H1 (cell line): ENCODE measurements at regions not wholly inside any gene's neighbourhood (a gene's known extent, or its start where the extent isn't known, plus 50 kb on each side); places are given as distances from the start of the nearest gene placed in this dataset.
"Not testable (repeated sequence)": the region's sequence is repeated elsewhere in the genome, so short reads cannot be mapped to it uniquely, and the experiment has no call there.

ENCODE experiments used
- CTCF ChIA-PET: fragments of 300-600 bp; sonication (Branson Sonifier 250); formaldehyde crosslinking; loops from one replicate; lab custom pipeline; 2021; ENCODE audit not compliant: partially characterized antibody; lab: Charles Lee
- POLR2A ChIA-PET: fragments of 300-600 bp; sonication (Branson Sonifier 250); formaldehyde crosslinking; loops from one replicate; lab custom pipeline; 2021; ENCODE audit warnings: inconsistent platforms; ENCODE audit not compliant: partially characterized antibody; lab: Charles Lee
- DNase-seq, 2 experiments: peaks; one replicate each; pipeline versions ENCODE4 v3.0.0 to v3.0.0-alpha.2; 2010 to 2022; ENCODE audit warnings: low spot score in 2 of 2, low read depth in 1 of 2, mixed read lengths in 1 of 2
- FAIRE-seq: peaks from 2 replicates; lab custom pipeline; 2011; peaks lifted over from hg19 to GRCh38; lab: Jason Lieb, UNC
- H2AFZ ChIP-seq: 2 replicates; pipeline ENCODE4 v1.8.1; 2012; ENCODE audit warnings: low read length, inconsistent platforms
- H2AK5ac ChIP-seq: 2 replicates; pipeline ENCODE4 v1.6.1; 2013; ENCODE audit warnings: low read depth, low read length
- H2BK120ac ChIP-seq: replicated peaks from 2 replicates; pipeline ENCODE3; 2013; ENCODE audit warnings: low read depth, low read length, inconsistent platforms
- H2BK12ac ChIP-seq: 2 replicates; pipeline ENCODE4 v1.6.1; 2013; ENCODE audit warnings: low read depth, low read length
- H2BK15ac ChIP-seq: 2 replicates; pipeline ENCODE4 v1.6.1; 2013; ENCODE audit warnings: low read length
- H2BK20ac ChIP-seq: 2 replicates; pipeline ENCODE4 v1.6.1; 2013; ENCODE audit warnings: low read length
- H2BK5ac ChIP-seq: 2 replicates; pipeline ENCODE4 v1.6.1; 2013; ENCODE audit warnings: low read depth, low read length
- H3K14ac ChIP-seq: 2 replicates; pipeline ENCODE4 v1.6.1; 2013; ENCODE audit warnings: inconsistent platforms; ENCODE audit not compliant: insufficient read length
- H3K18ac ChIP-seq: 2 replicates; pipeline ENCODE4 v1.6.1; 2013; ENCODE audit warnings: low read length; ENCODE audit errors: extremely low read depth
- H3K23ac ChIP-seq: 2 replicates; pipeline ENCODE4 v1.6.1; 2013; ENCODE audit warnings: inconsistent platforms; ENCODE audit not compliant: insufficient read length
- H3K23me2 ChIP-seq: 2 replicates; pipeline ENCODE4 v1.6.1; 2013; ENCODE audit warnings: low read depth, low read length
- H3K27ac ChIP-seq: 2 replicates; pipeline ENCODE4 v1.6.1; 2011; ENCODE audit warnings: low read depth, low read length, inconsistent platforms
- H3K27me3 ChIP-seq, 4 experiments: replicated peaks in 1 of 4; 1 replicate in 1 of 4; 2 replicates in 3 of 4; pipeline versions ENCODE4 v1.6.1 to v1.8.1; 2011 to 2013; ENCODE audit warnings: low read length in 3 of 4, mild to moderate bottlenecking in 3 of 4, inconsistent platforms in 2 of 4, mixed read lengths in 2 of 4, moderate library complexity in 1 of 4; ENCODE audit not compliant: control insufficient read depth in 3 of 4, insufficient read depth in 3 of 4; ENCODE audit errors: extremely low read depth in 1 of 4
- H3K36me3 ChIP-seq, 4 experiments: 2 replicates each; pipeline versions ENCODE4 v1.6.1 to v1.8.1; 2011 to 2013; ENCODE audit warnings: mild to moderate bottlenecking in 4 of 4, low read length in 3 of 4, moderate library complexity in 2 of 4, control low read depth in 1 of 4, inconsistent platforms in 1 of 4; ENCODE audit not compliant: insufficient read depth in 4 of 4, control insufficient read depth in 2 of 4
- H3K4ac ChIP-seq: replicated peaks from 2 replicates; pipeline ENCODE3; 2013; ENCODE audit warnings: low read length, low read depth, mixed read lengths, inconsistent platforms; ENCODE audit not compliant: insufficient read length
- H3K4me1 ChIP-seq, 4 experiments: replicated peaks in 1 of 4; 1 replicate in 1 of 4; 2 replicates in 3 of 4; pipeline versions ENCODE4 v1.6.1 to v1.8.1; 2011 to 2013; ENCODE audit warnings: low read length in 3 of 4, inconsistent platforms in 2 of 4, mixed read lengths in 1 of 4; ENCODE audit not compliant: insufficient read depth in 4 of 4, control insufficient read depth in 3 of 4
- H3K4me2 ChIP-seq, 2 experiments: 2 replicates each; pipeline versions ENCODE4 v1.6.1 to v1.8.1; 2011 to 2013; ENCODE audit warnings: low read depth in 2 of 2, low read length in 2 of 2, control low read depth in 1 of 2, inconsistent platforms in 1 of 2, mild to moderate bottlenecking in 1 of 2; ENCODE audit not compliant: insufficient read depth in 1 of 2
- H3K4me3 ChIP-seq, 4 experiments: fragments of 200-600, 300-600 bp in 1 of 4; sonication (generic), shearing (Covaris generic), sonication (Bioruptor Twin) in 1 of 4; 2 replicates each; pipeline versions ENCODE4 v1.5.1 to v1.8.1; 2011 to 2016; ENCODE audit warnings: low read length in 4 of 4, low read depth in 3 of 4, control low read depth in 2 of 4, inconsistent platforms in 2 of 4, mild to moderate bottlenecking in 2 of 4, mixed read lengths in 1 of 4, moderate library complexity in 1 of 4; ENCODE audit not compliant: insufficient read depth in 2 of 4; ENCODE audit errors: extremely low read depth in 1 of 4
- H3K56ac ChIP-seq: replicated peaks from 2 replicates; pipeline ENCODE3; 2013; ENCODE audit warnings: low read depth, mild to moderate bottlenecking, mixed read lengths, low read length, inconsistent platforms; ENCODE audit not compliant: insufficient read length
- H3K79me1 ChIP-seq: 2 replicates; pipeline ENCODE4 v1.6.1; 2013; ENCODE audit warnings: low read depth, low read length, control low read depth
- H3K79me2 ChIP-seq, 2 experiments: 2 replicates each; pipeline versions ENCODE4 v1.6.1 to v1.8.1; 2012 to 2013; ENCODE audit warnings: low read length in 2 of 2, mild to moderate bottlenecking in 2 of 2, inconsistent platforms in 1 of 2; ENCODE audit not compliant: insufficient read depth in 2 of 2, control insufficient read depth in 1 of 2
- H3K9ac ChIP-seq, 4 experiments: replicated peaks in 1 of 4; 1 replicate in 1 of 4; 2 replicates in 3 of 4; pipeline versions ENCODE4 v1.6.1 to v1.8.1; 2011 to 2013; ENCODE audit warnings: low read depth in 3 of 4, low read length in 3 of 4, control low read depth in 2 of 4, mild to moderate bottlenecking in 2 of 4, moderate library complexity in 2 of 4, inconsistent platforms in 1 of 4; ENCODE audit errors: extremely low read depth in 1 of 4
- H3K9me3 ChIP-seq, 2 experiments: 2 replicates each; pipeline versions ENCODE4 v1.6.1 to v1.8.1; 2012 to 2013; ENCODE audit warnings: mild to moderate bottlenecking in 2 of 2, moderate library complexity in 2 of 2, control low read depth in 1 of 2, inconsistent platforms in 1 of 2, low read depth in 1 of 2, low read length in 1 of 2, mixed read lengths in 1 of 2; ENCODE audit not compliant: insufficient read depth in 2 of 2
- H4K20me1 ChIP-seq, 2 experiments: replicated peaks in 1 of 2; 2 replicates each; pipeline versions ENCODE3 to v1.8.1; 2011 to 2013; ENCODE audit warnings: inconsistent platforms in 2 of 2, low read length in 2 of 2, mild to moderate bottlenecking in 1 of 2; ENCODE audit not compliant: insufficient read depth in 2 of 2, control insufficient read depth in 1 of 2
- H4K5ac ChIP-seq: 2 replicates; pipeline ENCODE4 v1.6.1; 2013; ENCODE audit warnings: low read length, low read depth, mixed read lengths, inconsistent platforms; ENCODE audit not compliant: insufficient read length
- H4K8ac ChIP-seq: 2 replicates; pipeline ENCODE4 v1.8.0; 2013; ENCODE audit warnings: mild to moderate bottlenecking, moderate library complexity, low read length, inconsistent platforms; ENCODE audit not compliant: insufficient read depth; ENCODE audit errors: extremely low read depth
- H4K91ac ChIP-seq: replicated peaks from 2 replicates; pipeline ENCODE3; 2013; ENCODE audit warnings: low read length, mixed read lengths, inconsistent platforms; ENCODE audit not compliant: insufficient read length
- WGBS, 2 experiments: shearing (Covaris generic) in 1 of 2; methylation state at CpG; one replicate each; pipeline versions ENCODE4 v1.1.6 to v1.1.7; 2013 to 2015; ENCODE audit warnings: low lambda C conversion rate in 2 of 2, mixed read lengths in 2 of 2, inconsistent platforms in 1 of 2, low coverage in 1 of 2, missing lambda C conversion rate in 1 of 2; ENCODE audit not compliant: insufficient replicate concordance in 2 of 2, insufficient coverage in 1 of 2, insufficient read length in 1 of 2; ENCODE audit errors: extremely low coverage in 1 of 2, missing lambda C conversion rate in 1 of 2; 5-methylcytosine and 5-hydroxymethylcytosine counted together

- H3K79me2 ChIP-seq, H4K5ac ChIP-seq, H3K9me3 ChIP-seq, H4K8ac ChIP-seq, DNase-seq, H4K20me1 ChIP-seq, H3K9ac ChIP-seq, H3K79me1 ChIP-seq, H3K27ac ChIP-seq, H2BK20ac ChIP-seq, H2BK5ac ChIP-seq, H3K14ac ChIP-seq, FAIRE-seq, H3K23ac ChIP-seq, H3K18ac ChIP-seq, H3K56ac ChIP-seq, H3K23me2 ChIP-seq, H2BK12ac ChIP-seq, H3K4me3 ChIP-seq, POLR2A ChIA-PET, H2BK15ac ChIP-seq, H3K4ac ChIP-seq, H2AK5ac ChIP-seq, H2BK120ac ChIP-seq, CTCF ChIA-PET, H4K91ac ChIP-seq, H2AFZ ChIP-seq, H3K4me2 ChIP-seq, H3K36me3 ChIP-seq: not testable (repeated sequence)
- Histone ChIP-seq H3K4me1 (peaks cover 0 to 23% (median 10%) of the 10 kb centered on the region in 4 experiments; a peak in 6 of 7 replicates), H3K27me3 (peaks cover 8 to 28% (median 20%) of the 10 kb centered on the region in 4 experiments; a peak in 6 of 7 replicates)
- 94% methylated on average over 7 of the region's 7 CpGs; no CpG with 5 or more reads in 1 of the 2 experiments for WGBS, 2 experiments
Observed at GRCh38 chr22:46048661-46049060, 71.7 kb upstream of the WNT7B start.
